HL-60 (cell line): ENCODE measurements at regions not wholly inside any gene's neighbourhood (a gene's known extent, or its start where the extent isn't known, plus 50 kb on each side); places are given as distances from the start of the nearest gene placed in this dataset.

Source experiments
- DNase-seq, 2 experiments: peaks; one replicate each; pipeline ENCODE4 v3.0.0-alpha.2; 2010 to 2020; ENCODE audit warnings: low read depth in 1 of 2, low spot score in 1 of 2
- H3K27ac ChIP-seq: fragments of 250-450 bp; sonication (Bioruptor Pico); replicated peaks from 2 replicates; pipeline ENCODE4 v1.5.1; 2020; ENCODE audit warnings: mild to moderate bottlenecking, moderate library complexity
- H3K27me3 ChIP-seq: fragments of 250-450 bp; sonication (Bioruptor Pico); 2 replicates; pipeline ENCODE4 v1.5.1; 2021; ENCODE audit warnings: mild to moderate bottlenecking, moderate library complexity; ENCODE audit not compliant: insufficient read depth, poor library complexity, severe bottlenecking
- H3K4me3 ChIP-seq: replicated peaks from 2 replicates; pipeline ENCODE4 v1.5.1; 2011; ENCODE audit warnings: mild to moderate bottlenecking, control low read depth, low read length; ENCODE audit not compliant: insufficient read depth
- GABPA ChIP-seq: IDR thresholded peaks from 2 replicates; pipeline ENCODE4 v1.6.1; 2012; ENCODE audit warnings: low read depth
- POLR2AphosphoS5 ChIP-seq: IDR thresholded peaks from 2 replicates; pipeline ENCODE4 v1.6.1; 2012; ENCODE audit warnings: low read depth
- SPI1 ChIP-seq: IDR thresholded peaks from 2 replicates; pipeline ENCODE4 v1.6.1; 2012; ENCODE audit warnings: low read depth, mild to moderate bottlenecking, borderline replicate concordance
- TF ChIP-seq, protein P1 (sequence below): IDR thresholded peaks from 2 replicates; pipeline ENCODE4 v1.6.1; 2012; ENCODE audit warnings: low read depth; ENCODE audit not compliant: insufficient replicate concordance
- TF ChIP-seq, protein P2 (sequence below): IDR thresholded peaks from one replicate; pipeline ENCODE4 v1.5.1; 2011; ENCODE audit warnings: low read length, control low read depth, inconsistent platforms; ENCODE audit not compliant: insufficient read depth

DNA sequence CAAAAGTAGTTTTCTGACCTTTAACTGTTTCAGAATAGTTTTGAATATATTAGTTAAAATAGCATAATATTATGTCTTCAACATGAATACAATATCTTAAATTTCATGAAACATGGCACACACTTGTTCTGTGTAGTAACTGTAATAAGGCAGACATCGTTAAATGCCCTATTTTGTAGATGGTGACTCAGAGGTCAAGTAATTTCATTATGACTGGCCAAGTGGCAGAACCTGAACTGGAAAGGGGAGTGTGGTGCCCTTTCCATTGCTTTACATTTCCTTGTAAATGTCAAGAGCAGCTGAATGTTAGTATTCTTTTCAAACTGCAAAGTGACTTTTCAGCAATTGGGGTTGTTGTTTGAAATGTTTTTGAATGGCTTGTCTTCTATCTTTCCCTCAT, 201.2 kb upstream of the CDKN2B start:
- TF ChIP-seq GABPA (no peak), POLR2AphosphoS5 (no peak), SPI1 (no peak)
- TF ChIP-seq, protein P1, sequence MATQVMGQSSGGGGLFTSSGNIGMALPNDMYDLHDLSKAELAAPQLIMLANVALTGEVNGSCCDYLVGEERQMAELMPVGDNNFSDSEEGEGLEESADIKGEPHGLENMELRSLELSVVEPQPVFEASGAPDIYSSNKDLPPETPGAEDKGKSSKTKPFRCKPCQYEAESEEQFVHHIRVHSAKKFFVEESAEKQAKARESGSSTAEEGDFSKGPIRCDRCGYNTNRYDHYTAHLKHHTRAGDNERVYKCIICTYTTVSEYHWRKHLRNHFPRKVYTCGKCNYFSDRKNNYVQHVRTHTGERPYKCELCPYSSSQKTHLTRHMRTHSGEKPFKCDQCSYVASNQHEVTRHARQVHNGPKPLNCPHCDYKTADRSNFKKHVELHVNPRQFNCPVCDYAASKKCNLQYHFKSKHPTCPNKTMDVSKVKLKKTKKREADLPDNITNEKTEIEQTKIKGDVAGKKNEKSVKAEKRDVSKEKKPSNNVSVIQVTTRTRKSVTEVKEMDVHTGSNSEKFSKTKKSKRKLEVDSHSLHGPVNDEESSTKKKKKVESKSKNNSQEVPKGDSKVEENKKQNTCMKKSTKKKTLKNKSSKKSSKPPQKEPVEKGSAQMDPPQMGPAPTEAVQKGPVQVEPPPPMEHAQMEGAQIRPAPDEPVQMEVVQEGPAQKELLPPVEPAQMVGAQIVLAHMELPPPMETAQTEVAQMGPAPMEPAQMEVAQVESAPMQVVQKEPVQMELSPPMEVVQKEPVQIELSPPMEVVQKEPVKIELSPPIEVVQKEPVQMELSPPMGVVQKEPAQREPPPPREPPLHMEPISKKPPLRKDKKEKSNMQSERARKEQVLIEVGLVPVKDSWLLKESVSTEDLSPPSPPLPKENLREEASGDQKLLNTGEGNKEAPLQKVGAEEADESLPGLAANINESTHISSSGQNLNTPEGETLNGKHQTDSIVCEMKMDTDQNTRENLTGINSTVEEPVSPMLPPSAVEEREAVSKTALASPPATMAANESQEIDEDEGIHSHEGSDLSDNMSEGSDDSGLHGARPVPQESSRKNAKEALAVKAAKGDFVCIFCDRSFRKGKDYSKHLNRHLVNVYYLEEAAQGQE, result no peak
- TF ChIP-seq, protein P2, sequence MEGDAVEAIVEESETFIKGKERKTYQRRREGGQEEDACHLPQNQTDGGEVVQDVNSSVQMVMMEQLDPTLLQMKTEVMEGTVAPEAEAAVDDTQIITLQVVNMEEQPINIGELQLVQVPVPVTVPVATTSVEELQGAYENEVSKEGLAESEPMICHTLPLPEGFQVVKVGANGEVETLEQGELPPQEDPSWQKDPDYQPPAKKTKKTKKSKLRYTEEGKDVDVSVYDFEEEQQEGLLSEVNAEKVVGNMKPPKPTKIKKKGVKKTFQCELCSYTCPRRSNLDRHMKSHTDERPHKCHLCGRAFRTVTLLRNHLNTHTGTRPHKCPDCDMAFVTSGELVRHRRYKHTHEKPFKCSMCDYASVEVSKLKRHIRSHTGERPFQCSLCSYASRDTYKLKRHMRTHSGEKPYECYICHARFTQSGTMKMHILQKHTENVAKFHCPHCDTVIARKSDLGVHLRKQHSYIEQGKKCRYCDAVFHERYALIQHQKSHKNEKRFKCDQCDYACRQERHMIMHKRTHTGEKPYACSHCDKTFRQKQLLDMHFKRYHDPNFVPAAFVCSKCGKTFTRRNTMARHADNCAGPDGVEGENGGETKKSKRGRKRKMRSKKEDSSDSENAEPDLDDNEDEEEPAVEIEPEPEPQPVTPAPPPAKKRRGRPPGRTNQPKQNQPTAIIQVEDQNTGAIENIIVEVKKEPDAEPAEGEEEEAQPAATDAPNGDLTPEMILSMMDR, result no peak
- Histone ChIP-seq H3K4me3 (no peak overlapping the region), H3K27me3 (no peaks in the 10 kb centered on the region), H3K27ac (no peak overlapping the region)
- DNase-seq, result no peak

DNA sequence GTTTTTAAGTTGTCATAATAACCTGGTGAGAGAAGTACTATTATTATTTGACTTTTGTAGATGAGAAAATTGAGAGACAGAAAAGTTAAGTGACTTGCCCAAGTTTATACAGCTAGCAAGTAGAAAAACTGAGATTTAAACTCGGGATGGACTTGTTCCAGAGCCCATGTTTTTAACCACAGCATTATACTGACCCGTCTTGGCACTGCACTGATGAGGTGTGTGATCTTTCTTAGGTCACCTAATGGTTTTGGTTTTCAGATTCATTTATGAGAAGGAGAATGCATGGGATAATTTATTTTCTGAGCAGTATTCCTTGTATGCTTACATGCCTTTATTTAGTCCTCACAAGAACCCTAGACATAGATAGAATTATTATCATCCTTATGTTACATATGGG, 201.8 kb upstream of the CDKN2B start:
- DNase-seq, result no peak
- H3K27ac ChIP-seq, result no peak overlapping the region
- H3K4me3 ChIP-seq, result no peak overlapping the region
- no peaks in the 10 kb centered on the region for H3K27me3 ChIP-seq
- TF ChIP-seq, protein P2, result no peak
- no peak for TF ChIP-seq SPI1
- TF ChIP-seq POLR2AphosphoS5, result no peak
- TF ChIP-seq, protein P1, result no peak

DNA sequence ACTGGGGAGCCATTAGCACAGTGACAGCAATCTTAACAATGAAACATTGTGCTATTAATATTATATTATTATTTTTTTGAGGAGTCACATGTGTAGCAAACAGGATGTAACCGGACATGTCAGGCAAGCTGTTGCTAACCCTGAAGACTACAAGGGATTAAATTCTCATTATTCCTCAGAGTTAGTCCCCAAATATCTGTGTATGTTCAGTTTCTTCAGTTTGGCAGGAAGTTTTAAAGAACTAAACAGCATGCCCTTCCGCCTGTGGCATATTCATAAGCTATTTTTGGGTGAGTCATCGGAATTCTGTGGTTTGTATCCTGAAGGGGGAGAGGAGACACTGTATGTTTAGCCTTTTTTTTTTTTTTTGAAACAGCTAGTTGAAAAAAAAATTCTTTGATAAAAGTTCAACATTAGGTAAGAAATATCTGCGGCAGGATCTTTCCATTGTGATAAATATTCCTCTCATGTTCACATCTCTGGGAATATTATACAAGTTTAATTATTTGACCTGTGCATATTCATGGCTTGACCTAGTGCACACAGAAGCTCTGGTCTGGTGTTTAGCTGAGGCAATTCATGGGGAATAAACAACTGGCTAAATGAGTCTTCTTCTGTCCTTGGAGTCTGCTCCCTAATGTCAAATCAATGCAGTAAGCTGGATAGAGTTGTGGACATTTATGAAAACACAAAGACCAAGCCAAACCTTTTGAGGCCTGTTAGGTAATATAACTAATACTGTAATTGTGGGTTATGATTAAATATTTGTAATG, 202.7 kb upstream of the CDKN2B start:
- TF ChIP-seq GABPA (no peak), SPI1 (no peak)
- Histone ChIP-seq H3K27me3 (no peaks in the 10 kb centered on the region), H3K27ac (no peak overlapping the region), H3K4me3 (no peak overlapping the region)
- no peak for DNase-seq

DNA sequence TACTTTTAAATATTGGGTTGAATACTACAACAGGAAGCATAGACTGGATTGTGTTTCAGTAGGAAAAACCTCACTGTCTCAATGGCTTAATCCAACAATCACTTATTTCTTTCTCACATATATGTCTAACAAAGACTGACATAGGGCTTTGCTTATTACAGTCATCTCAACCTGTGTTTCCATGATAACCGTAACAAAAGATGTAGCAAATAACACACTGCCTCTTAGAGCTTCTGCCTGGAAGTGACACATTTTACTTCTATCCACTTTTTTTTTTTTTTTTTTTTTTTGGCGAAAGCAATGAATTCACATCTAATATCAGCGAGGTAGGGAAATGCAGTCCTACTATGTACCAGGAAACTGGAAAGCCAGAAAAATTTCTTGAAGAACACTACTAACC, 204.9 kb upstream of the CDKN2B start:
- no peak overlapping the region for H3K27ac ChIP-seq
- TF ChIP-seq POLR2AphosphoS5 (no peak), GABPA (no peak), SPI1 (no peak)
- TF ChIP-seq, protein P1, result no peak
- TF ChIP-seq, protein P2, result no peak
- DNase-seq, result no peak
- H3K27me3 ChIP-seq, result no peaks in the 10 kb centered on the region
- H3K4me3 ChIP-seq, result no peak overlapping the region
